RWPE1 (cell line): ENCODE measurements at regions not wholly inside any gene's neighbourhood (a gene's known extent, or its start where the extent isn't known, plus 50 kb on each side); places are given as distances from the start of the nearest gene placed in this dataset.

Experiments used
- CTCF ChIA-PET: fragments of 350-600 bp; sonication (Branson Sonifier 250); formaldehyde crosslinking; extraction: SDS; loops from one replicate; lab custom pipeline; 2021; lab: Yijun Ruan, JAX
- POLR2A ChIA-PET: fragments of 400-600 bp; formaldehyde crosslinking; extraction: SDS; loops from one replicate; lab custom pipeline; 2020; ENCODE audit warnings: antibody characterized with exemption; ENCODE audit not compliant: low non-redundant PET; lab: Yijun Ruan, JAX
- DNase-seq: peaks from one replicate; pipeline ENCODE4 v3.0.0; 2012; ENCODE audit warnings: low spot score
- H3K27ac ChIP-seq: fragments of 450-650 bp; 2 replicates; pipeline ENCODE4 v1.5.1; 2017
- TF ChIP-seq, protein P1 (sequence below): fragments of 450-650 bp; conservative IDR thresholded peaks from 2 replicates; pipeline ENCODE4 v1.5.1; 2017; ENCODE audit warnings: low read depth, mild to moderate bottlenecking

DNA sequence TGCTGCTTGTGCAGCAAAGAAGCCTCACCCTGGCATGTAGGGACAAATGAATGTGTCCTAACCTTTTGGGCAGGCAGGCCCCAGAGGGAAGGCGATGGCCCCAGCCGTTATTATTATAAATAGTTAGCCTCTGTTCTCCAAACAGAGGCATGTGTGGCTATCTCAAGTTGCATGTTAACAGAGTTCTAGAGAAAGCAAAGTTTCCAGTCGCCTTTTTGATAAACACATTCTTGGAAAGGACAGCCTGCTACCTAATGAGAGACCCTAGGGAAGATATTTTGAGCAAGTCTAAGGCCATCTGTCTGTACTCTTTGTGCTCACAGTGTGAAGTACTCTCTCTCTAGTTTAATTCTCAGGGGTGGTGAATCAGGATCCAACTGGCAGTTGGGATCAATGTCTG is 97.4 kb upstream of the FHL2 start:
- CTCF ChIA-PET = interaction anchor here (0.7 kb wide), 1 partner anchor 339 kb away, joined by 3 read pairs; no protein-coding TSS in a partner anchor

DNA sequence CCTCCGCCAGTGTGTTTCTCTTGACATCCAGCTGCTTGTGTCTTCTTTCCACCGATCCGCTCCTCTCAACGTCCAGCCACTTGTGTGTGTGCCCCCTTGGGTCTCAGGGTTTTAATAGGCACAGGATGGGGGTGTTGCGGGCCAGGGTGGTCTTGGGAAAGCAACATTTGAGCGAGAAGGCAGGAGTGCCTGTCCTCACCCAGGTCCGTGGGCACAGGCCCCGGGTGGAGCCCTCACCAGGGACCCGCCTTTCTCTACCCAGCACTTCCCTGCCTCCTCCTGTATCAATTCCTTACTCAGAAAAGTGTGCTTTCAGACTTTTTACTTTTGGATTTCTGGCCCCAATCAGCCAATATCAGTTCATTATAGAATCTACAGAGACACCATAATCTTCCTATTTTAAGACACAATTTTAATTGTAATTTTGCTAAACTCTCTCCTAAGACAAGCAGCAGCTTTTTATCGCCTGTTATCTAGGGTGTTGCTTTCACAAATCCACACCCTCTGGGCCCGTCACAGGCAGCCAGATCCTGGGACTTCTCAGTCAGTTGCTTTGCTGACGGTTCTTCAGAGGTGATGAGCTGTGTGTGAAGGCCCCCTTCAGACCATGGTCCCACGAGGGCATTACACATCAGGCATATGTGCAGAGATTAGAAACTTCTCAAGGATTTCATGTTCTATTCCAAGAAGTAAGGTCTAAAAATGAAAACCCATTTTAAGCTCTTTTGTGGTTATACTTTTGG is 96.0 kb upstream of the FHL2 start:
- ChIA-PET CTCF (interaction anchor here (0.6 kb wide), 1 partner anchor 26 kb away, joined by 3 read pairs; no protein-coding TSS in a partner anchor), POLR2A (no interaction called here)
- no peak for DNase-seq
- no peak overlapping the region for H3K27ac ChIP-seq
- TF ChIP-seq, protein P1, sequence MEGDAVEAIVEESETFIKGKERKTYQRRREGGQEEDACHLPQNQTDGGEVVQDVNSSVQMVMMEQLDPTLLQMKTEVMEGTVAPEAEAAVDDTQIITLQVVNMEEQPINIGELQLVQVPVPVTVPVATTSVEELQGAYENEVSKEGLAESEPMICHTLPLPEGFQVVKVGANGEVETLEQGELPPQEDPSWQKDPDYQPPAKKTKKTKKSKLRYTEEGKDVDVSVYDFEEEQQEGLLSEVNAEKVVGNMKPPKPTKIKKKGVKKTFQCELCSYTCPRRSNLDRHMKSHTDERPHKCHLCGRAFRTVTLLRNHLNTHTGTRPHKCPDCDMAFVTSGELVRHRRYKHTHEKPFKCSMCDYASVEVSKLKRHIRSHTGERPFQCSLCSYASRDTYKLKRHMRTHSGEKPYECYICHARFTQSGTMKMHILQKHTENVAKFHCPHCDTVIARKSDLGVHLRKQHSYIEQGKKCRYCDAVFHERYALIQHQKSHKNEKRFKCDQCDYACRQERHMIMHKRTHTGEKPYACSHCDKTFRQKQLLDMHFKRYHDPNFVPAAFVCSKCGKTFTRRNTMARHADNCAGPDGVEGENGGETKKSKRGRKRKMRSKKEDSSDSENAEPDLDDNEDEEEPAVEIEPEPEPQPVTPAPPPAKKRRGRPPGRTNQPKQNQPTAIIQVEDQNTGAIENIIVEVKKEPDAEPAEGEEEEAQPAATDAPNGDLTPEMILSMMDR = no peak

More for the DNA sequence above, 97.4 kb upstream of the FHL2 start:
- H3K27ac ChIP-seq = no peak overlapping the region
- POLR2A ChIA-PET = no interaction called here
- no peak for DNase-seq
- TF ChIP-seq, protein P1 = no peak

DNA sequence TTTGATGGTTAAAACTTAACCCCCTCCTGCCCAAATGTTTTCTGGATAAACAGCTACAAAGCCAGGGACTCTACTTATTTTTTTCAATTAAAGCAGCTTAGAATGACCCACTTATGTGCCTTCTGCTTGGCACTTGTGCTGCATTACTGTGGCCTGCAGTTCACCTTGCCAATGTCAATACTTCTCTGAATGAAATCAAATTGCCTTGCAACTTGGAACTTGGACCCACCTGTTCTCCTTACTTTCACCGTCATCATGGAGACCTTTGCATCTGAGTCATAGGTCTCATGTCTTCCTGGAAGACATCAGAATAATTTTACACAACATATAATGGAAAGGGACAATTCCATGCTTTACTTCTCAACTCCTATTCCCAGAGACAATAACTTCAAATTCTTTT is 92.1 kb upstream of the FHL2 start:
- H3K27ac ChIP-seq = no peak overlapping the region
- no peak for DNase-seq
- POLR2A ChIA-PET = no interaction called here
- TF ChIP-seq, protein P1 = no peak
- CTCF ChIA-PET = no interaction called here

DNA sequence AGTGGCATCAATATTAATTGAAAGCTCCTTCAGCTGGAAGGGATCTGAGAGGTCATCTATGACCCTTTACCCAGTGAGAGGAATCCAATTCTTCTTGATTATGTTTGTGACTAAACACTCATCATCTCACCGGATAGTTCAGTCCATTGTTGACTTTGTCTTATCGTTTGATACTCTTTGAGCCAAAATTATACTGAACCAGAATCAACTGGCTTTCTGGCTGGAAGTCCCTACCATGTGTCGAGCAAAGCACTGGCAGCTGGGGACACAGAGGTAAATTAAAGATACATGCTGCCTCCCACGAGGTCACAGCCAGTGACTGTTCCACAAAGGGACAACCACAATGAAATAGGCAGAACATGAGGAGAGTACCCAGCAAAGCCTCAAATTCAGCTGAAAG is 91.4 kb upstream of the FHL2 start:
- TF ChIP-seq, protein P1 = no peak
- no peak for DNase-seq
- ChIA-PET POLR2A (no interaction called here), CTCF (no interaction called here)
- H3K27ac ChIP-seq = no peak overlapping the region

DNA sequence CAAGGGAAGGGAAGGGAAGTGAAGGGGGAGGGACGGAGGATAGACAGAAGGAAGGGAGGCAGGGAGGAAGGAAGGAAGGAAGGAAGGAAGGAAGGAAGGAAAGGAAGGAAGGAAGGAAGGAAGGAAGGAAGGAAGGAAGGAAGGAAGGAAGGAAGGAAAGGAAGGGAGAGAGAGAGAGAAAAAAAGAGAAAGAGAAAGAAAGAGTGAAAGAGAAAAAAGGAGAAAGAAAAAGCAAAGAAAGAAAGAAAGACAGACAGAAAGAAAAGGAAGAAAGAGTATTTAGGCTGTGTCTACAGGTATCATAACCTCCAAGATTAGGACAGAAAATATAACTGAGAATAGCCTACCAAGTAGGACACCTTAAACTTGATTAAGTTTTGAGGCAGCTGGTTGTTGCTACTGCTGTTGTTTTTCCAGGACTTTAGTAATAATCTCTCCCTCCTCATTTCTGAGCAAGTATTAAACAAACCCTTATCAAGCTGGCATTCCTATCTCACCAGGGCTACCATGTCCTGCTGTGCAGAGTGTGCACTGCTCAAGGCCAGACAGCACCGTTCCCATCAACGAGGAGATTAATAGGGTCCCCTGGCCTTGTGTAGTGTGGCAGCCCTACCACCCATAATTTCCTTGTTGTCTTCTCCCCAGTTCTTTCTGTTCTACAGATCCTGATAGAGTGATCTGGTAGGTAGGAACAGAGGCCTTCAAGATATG is 90.5 kb upstream of the FHL2 start:
- DNase-seq = no peak
- TF ChIP-seq, protein P1 = no peak
- CTCF ChIA-PET = interaction anchor here (0.7 kb wide), 1 partner anchor 11 kb away, joined by 3 read pairs; no protein-coding TSS in a partner anchor
- H3K27ac ChIP-seq = no peak overlapping the region
- POLR2A ChIA-PET = no interaction called here

DNA sequence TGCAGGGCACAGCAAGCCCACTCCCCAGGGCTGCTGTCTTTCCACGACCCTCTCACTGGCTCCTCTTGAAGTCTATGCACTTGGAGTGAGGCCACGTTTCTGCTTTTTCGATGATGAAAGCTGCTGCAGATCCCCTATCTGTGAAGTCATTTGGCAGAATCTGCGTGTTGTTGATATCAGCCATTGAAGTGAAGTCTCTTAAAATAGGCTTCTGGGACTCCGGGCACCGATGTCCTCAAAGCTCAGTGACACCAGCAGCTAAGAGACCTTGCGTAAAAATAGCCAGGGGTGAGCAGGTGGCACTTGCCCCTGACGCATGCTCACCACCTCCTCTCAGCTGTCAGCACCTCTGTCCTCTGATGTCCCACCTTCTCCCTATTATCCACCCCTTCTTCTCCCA is 89.4 kb upstream of the FHL2 start:
- TF ChIP-seq, protein P1 = no peak
- DNase-seq = no peak
- CTCF ChIA-PET = no interaction called here
- no peak overlapping the region for H3K27ac ChIP-seq
- POLR2A ChIA-PET = no interaction called here
